ENCODE measurements at regions not wholly inside any gene's neighbourhood (a gene's known extent, or its start where the extent isn't known, plus 50 kb on each side); places are given as distances from the start of the nearest gene placed in this dataset.

DNA sequence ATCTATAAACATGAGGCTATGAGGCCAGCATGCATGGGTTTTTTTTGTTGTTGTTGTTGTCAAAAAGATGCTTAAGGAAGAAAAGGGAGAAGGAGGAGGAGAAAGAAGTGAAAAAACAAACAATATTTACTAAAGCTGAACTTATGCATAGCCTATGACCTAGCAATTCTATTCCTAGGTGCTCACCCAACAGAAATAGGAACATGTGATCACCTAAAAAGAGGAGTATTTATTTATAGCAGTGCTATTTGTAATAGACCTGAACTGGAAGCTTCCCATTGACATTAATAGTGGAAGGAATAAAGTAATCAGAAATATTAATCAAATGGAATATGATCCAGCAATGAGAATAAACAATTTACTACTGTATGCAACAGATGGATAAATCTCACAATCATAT, 156.5 kb upstream of the OLIG3 start (continued):
- TF ChIP-seq, protein P1, sequence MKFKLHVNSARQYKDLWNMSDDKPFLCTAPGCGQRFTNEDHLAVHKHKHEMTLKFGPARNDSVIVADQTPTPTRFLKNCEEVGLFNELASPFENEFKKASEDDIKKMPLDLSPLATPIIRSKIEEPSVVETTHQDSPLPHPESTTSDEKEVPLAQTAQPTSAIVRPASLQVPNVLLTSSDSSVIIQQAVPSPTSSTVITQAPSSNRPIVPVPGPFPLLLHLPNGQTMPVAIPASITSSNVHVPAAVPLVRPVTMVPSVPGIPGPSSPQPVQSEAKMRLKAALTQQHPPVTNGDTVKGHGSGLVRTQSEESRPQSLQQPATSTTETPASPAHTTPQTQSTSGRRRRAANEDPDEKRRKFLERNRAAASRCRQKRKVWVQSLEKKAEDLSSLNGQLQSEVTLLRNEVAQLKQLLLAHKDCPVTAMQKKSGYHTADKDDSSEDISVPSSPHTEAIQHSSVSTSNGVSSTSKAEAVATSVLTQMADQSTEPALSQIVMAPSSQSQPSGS (IDR thresholded peaks at IDR 0.05; ENCODE audit: low read length), result no peak

All from H1 (cell line).